Neural cell (in vitro differentiated cells): ENCODE measurements at regions not wholly inside any gene's neighbourhood (a gene's known extent, or its start where the extent isn't known, plus 50 kb on each side); places are given as distances from the start of the nearest gene placed in this dataset.

Source experiments
- EP300 ChIP-seq: fragments of 450-650 bp; conservative IDR thresholded peaks from 2 replicates; pipeline ENCODE4 v1.6.1; 2014; ENCODE audit warnings: antibody characterized with exemption, mild to moderate bottlenecking, moderate library complexity; ENCODE audit not compliant: poor library complexity, severe bottlenecking
- EZH2 ChIP-seq: fragments of 200-600, 300-800 bp; shearing (Covaris generic), sonication (generic); IDR thresholded peaks from 2 replicates; pipeline ENCODE4 v1.6.1; 2014; ENCODE audit warnings: antibody characterized with exemption, low read length, borderline replicate concordance, mild to moderate bottlenecking; ENCODE audit not compliant: insufficient read depth, poor library complexity, severe bottlenecking
- MXI1 ChIP-seq: fragments of 450-650 bp; conservative IDR thresholded peaks from 2 replicates; pipeline ENCODE4 v1.6.1; 2014; ENCODE audit warnings: antibody characterized with exemption, mild to moderate bottlenecking; ENCODE audit not compliant: poor library complexity, severe bottlenecking
- POLR2AphosphoS5 ChIP-seq: IDR thresholded peaks from 2 replicates; pipeline ENCODE4 v1.6.1; 2012
- RAD21 ChIP-seq: fragments of 450-650 bp; conservative IDR thresholded peaks from 2 replicates; pipeline ENCODE4 v1.6.1; 2014; ENCODE audit warnings: antibody characterized with exemption, mild to moderate bottlenecking, moderate library complexity
- REST ChIP-seq: IDR thresholded peaks from 2 replicates; pipeline ENCODE4 v1.6.1; 2012; ENCODE audit warnings: borderline replicate concordance
- SMC3 ChIP-seq: fragments of 450-650 bp; conservative IDR thresholded peaks from 2 replicates; pipeline ENCODE4 v1.6.1; 2014; ENCODE audit warnings: antibody characterized with exemption, mild to moderate bottlenecking, moderate library complexity; ENCODE audit not compliant: poor library complexity
- TAF1 ChIP-seq: IDR thresholded peaks from 2 replicates; pipeline ENCODE4 v1.6.1; 2012; ENCODE audit warnings: low read depth
- TF ChIP-seq, protein P1 (sequence below): fragments of 450-650 bp; IDR thresholded peaks from 2 replicates; pipeline ENCODE4 v1.5.1; 2014; ENCODE audit warnings: antibody characterized with exemption, mild to moderate bottlenecking, moderate library complexity; ENCODE audit not compliant: poor library complexity, severe bottlenecking

DNA sequence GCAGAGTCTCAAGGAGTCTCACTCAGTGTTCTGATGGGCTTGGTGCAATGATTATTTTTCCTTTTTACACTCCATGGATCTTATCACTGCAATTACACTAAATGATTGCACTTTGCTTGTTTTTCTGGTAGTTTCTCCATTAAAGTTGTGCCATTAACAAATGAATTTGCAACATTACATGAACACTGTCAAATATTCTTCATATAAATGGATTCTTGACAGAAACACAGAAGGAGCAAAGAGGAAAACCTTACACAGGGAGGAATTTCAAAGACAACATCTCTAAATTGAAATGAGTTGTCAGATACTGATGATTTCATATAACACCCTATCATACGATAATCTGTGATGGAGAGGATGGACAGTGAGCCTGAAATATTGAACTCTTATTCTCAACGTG is 65.4 kb upstream of the CHST9 start:
- TF ChIP-seq, protein P1, sequence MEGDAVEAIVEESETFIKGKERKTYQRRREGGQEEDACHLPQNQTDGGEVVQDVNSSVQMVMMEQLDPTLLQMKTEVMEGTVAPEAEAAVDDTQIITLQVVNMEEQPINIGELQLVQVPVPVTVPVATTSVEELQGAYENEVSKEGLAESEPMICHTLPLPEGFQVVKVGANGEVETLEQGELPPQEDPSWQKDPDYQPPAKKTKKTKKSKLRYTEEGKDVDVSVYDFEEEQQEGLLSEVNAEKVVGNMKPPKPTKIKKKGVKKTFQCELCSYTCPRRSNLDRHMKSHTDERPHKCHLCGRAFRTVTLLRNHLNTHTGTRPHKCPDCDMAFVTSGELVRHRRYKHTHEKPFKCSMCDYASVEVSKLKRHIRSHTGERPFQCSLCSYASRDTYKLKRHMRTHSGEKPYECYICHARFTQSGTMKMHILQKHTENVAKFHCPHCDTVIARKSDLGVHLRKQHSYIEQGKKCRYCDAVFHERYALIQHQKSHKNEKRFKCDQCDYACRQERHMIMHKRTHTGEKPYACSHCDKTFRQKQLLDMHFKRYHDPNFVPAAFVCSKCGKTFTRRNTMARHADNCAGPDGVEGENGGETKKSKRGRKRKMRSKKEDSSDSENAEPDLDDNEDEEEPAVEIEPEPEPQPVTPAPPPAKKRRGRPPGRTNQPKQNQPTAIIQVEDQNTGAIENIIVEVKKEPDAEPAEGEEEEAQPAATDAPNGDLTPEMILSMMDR, result no peak
- TF ChIP-seq EZH2 (no peak), MXI1 (no peak), EP300 (peak; percentile 81), SMC3 (no peak), POLR2AphosphoS5 (peak; percentile 42), TAF1 (no peak), REST (peak; percentile 74), RAD21 (no peak)
